Hippocampal formation (tissue), 2 donors: ENCODE measurements at regions not wholly inside any gene's neighbourhood (a gene's known extent, or its start where the extent isn't known, plus 50 kb on each side); places are given as distances from the start of the nearest gene placed in this dataset.
"Not testable (repeated sequence)": the region's sequence is repeated elsewhere in the genome, so short reads cannot be mapped to it uniquely, and the experiment has no call there.

ENCODE experiments used
- DNase-seq, 2 donors: peaks; one replicate each; lab custom pipeline; 2025; lab: John Stamatoyannopoulos, UW

GRCh38 chr7:106376026-106376799 lies 91.4 kb upstream of the NAMPT start:
- no peak for DNase-seq

- no peak for DNase-seq
Observed at GRCh38 chr7:106375499-106375898, 90.7 kb upstream of the NAMPT start.

GRCh38 chr7:106374437-106374836 lies 89.7 kb upstream of the NAMPT start:
- no peak for DNase-seq

- DNase-seq = no peak
Observed at GRCh38 chr7:106372595-106373318, 88.0 kb upstream of the NAMPT start.

GRCh38 chr7:106372126-106372525 lies 87.3 kb upstream of the NAMPT start:
- DNase-seq = no peak

GRCh38 chr7:106371629-106372028 lies 86.8 kb upstream of the NAMPT start:
- DNase-seq = no peak

GRCh38 chr7:106370542-106370941 lies 85.8 kb upstream of the NAMPT start:
- DNase-seq = no peak

GRCh38 chr7:106369816-106370215 lies 85.0 kb upstream of the NAMPT start:
- no peak for DNase-seq

GRCh38 chr7:106369352-106369751 lies 84.6 kb upstream of the NAMPT start:
- DNase-seq = no peak

GRCh38 chr7:106367664-106368063 lies 82.9 kb upstream of the NAMPT start:
- no peak for DNase-seq

GRCh38 chr7:106367018-106367420 lies 82.2 kb upstream of the NAMPT start:
- no peak for DNase-seq

GRCh38 chr7:106365252-106366005 lies 80.6 kb upstream of the NAMPT start:
- no peak for DNase-seq

GRCh38 chr7:106362507-106362906 lies 77.7 kb upstream of the NAMPT start:
- not testable (repeated sequence) for DNase-seq

GRCh38 chr7:106358103-106358663 lies 73.4 kb upstream of the NAMPT start:
- DNase-seq = no peak

GRCh38 chr7:106357675-106358074 lies 72.9 kb upstream of the NAMPT start:
- DNase-seq = no peak

GRCh38 chr7:106354822-106355221 lies 70.0 kb upstream of the NAMPT start:
- no peak for DNase-seq

- DNase-seq = no peak
Observed at GRCh38 chr7:106353944-106354343, 69.2 kb upstream of the NAMPT start.

- DNase-seq = no peak
Observed at GRCh38 chr7:106348231-106348630, 63.4 kb upstream of the NAMPT start.

GRCh38 chr7:106347229-106347833 lies 62.5 kb upstream of the NAMPT start:
- DNase-seq = no peak

GRCh38 chr7:106346678-106347217 lies 62.0 kb upstream of the NAMPT start:
- no peak for DNase-seq

- no peak for DNase-seq
Observed at GRCh38 chr7:106346167-106346677, 61.4 kb upstream of the NAMPT start.
